NK-92 (cell line): ENCODE measurements at regions not wholly inside any gene's neighbourhood (a gene's known extent, or its start where the extent isn't known, plus 50 kb on each side); places are given as distances from the start of the nearest gene placed in this dataset.
A peak's percentile ranks its signal among the peaks of the same experiment; 100 is the strongest.
"Not testable (repeated sequence)": the region's sequence is repeated elsewhere in the genome, so short reads cannot be mapped to it uniquely, and the experiment has no call there.

ENCODE experiments used
- DNase-seq: peaks from one replicate; lab custom pipeline; 2025; ENCODE audit not compliant: unreplicated experiment; lab: John Stamatoyannopoulos, UW

- DNase-seq: no peak
Observed at GRCh38 chr14:101616202-101616601, 54.9 kb downstream of the DIO3 start.

- no peak for DNase-seq
Observed at GRCh38 chr14:101619484-101619883, 58.2 kb downstream of the DIO3 start.

DNA sequence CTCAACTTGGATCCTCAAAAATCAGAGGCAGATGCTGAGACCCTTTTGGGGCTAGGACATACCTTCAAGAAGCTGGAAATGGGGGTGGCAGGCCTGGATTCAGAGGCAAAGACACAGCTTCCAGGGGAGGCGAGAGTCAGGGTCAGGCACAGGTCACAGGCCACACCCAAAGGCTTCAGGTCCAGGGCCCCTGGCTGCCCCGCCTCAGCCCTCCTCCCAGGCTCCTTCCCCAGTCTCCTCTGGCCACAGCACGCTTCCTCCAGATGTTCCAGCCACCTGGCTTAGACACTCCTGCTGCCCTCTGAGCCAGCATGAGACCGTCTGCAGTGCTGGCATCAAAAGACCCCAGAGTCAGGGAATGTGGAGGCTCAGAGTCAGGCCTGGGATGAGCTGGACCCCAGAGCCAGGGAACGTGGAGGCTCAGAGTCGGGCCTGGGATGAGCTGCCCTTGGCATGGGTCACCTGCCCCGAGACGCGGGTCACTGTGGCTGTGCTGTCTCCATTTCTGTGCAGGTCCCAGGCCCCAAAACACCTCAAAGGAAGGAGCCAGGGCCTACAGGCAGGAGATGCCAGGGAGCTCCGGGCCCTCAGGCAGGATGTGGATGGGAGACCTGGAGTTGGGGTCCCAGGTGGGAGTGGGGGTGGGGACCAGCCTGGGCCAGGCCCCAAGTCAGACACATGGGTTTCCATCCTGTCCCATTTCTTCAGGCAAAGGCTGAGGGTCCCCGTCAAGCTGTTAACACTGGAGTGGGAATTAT, 58.9 kb downstream of the DIO3 start:
- no peak for DNase-seq

- no peak for DNase-seq
Observed at GRCh38 chr14:101620821-101621785, 59.8 kb downstream of the DIO3 start.

GRCh38 chr14:101622251-101623076, 61.2 kb downstream of the DIO3 start:
- DNase-seq: no peak

- no peak for DNase-seq
Observed at GRCh38 chr14:101623077-101623372, 61.7 kb downstream of the DIO3 start.

GRCh38 chr14:101623685-101624444, 62.6 kb downstream of the DIO3 start:
- DNase-seq: no peak

DNA sequence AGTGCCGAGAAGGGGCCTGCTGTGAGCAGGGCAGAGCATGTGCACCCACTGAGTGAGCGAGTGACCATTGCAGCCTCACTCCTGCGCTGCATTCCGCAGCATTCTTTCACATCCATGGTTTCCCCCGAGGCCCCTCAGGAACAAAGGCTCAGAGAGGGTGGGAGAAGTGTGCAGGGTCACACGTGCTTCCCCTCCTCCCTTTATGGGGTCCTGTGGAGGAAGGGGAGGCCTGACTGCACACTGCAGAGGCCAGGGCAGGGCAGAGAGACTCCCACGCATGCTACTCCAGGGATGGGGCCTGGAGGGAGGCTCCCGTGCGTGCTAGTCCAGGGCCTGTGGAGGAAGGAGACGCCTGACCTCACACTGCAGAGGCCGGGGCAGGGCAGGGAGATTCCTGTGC, 63.2 kb downstream of the DIO3 start:
- DNase-seq: no peak

GRCh38 chr14:101625336-101626097, 64.2 kb downstream of the DIO3 start:
- DNase-seq: no peak

DNA sequence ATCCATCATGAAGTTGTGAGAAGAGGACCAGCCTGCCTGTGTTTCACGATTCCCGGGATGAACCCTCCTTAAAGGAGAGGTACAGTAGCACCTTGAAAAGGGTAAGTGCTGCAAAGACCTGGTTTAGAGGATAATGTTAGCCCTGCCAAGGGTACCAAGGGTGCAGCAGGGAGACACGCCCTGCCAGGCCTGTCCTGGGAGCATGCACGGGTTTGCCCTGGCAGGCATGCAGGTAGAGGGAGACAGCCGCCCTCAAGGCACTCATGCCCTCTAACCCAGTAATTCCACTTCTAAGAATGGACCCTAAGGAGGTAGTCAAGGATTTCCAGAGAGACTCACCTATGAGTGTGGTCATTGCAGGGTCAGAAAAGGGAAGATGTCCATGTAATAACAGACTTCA, 65.0 kb downstream of the DIO3 start:
- DNase-seq: no peak

DNA sequence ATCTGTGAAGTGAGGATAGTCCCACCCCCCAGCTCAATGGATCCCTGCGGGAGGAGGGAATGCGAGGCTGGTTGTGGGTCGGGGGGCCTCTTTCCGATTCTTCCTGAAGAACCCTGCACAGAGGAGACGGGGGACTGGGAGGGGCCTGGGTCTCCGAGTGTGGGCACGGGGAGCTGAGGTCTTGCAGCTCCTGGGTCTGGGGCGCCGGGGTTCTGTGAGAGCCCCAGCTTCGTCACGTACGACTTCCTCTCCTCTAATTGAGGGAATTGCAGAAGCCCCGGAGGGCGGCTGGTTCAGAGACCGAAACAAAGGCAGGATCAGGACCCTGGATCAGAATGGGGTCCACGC, 66.6 kb downstream of the DIO3 start:
- DNase-seq: no peak

- DNase-seq: peak; percentile 10
Observed at GRCh38 chr14:101628471-101628966, 67.2 kb downstream of the DIO3 start.

DNA sequence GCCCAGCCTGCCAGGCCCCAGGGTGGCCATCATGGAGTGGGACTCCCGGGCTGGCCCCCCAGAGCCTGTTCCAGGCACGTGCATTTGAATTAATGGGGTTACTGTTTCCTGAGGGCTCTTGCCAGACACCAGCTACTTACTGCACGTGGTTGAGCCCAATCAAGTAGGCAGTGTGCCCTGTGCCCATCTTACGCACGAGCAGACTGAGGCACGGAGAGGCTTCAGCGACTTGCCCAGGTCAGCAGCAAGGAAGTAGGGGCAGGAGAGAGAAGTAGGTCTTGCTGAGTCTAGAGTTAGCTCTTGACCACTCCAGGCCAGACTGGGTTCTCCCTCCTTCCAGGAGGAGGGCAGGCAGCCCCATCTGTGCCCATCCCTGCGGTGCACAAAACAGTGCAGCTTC, 67.7 kb downstream of the DIO3 start:
- DNase-seq: no peak

DNA sequence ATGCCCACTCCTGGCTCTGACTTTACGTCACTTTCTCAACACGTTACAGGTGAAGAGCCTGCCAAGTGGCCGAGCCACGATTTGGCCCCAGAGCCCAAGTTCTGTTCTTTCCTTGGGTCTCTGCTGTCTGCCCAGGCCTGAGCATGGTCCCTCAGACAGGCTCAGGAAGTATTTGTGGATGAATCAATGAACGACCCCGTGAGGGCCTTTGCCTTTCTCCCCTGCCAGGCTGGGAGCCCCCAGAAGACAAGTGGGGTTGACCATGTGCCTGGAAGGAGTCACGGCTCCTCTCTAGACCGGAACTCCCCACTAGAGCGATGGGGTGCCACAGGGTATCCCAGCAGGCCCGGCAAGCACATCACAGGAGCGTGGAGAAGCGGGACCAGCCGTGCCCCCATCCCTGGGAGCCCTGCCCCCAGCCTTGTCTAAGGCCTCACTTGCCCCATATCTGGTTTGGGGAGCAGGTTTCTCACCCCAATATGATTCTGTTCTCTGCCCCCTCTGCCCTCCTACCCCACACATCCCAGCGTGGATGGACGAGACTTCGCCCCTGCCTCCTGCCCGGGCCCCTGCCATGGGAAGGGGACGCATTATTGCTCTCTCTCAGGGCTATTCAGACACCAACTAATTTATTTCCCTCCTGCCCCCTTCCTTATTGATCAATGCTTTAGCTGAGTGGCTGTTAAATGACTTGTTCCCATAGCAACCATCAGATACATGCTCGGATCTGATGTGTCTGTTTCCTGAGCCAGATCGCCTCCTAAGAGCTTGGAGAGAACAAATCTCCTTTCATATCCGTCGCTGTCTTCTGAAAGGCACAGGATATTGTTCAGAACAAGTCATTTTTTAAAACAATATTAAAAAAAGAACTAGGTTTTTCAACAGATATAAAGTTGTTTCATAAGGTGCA, 69.0 kb downstream of the DIO3 start:
- DNase-seq: no peak

DNA sequence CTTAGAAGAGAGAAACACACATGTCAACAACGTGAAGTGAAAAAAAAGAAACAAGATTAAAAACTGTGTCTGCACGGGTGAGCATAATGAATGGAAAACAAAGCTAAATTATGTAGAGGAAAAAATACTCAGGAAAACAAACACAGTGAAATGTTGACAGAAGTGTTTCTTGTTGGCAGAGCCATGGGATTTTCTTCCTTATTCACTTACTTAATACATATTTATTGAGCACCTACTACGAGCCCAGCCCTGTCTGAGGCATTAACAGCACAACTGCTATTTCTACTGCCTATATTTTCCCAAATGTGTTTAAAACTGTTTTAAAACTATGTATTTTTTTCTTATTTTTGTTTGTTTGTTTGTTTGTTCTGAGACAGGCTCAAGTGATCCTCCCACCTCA, 69.9 kb downstream of the DIO3 start:
- no peak for DNase-seq

DNA sequence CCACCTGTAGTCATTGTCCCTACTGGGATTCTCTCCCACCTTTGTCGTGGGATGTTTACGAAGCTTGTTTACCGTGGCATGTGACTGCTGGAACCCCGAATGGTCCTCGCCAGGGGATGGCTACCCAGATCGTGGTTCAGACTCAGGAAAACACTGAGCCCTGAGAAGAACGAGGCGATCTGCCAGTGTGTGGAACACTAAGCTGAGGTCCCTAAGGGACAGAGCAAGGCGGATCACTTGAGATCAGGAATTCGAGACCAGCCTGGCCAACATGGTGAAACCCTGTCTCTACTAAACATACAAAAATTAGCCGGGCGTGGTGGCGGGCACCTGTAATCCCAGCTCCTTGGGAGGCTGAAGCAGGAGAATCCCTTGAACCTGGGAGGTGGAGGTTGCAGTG, 70.7 kb downstream of the DIO3 start:
- DNase-seq: not testable (repeated sequence)

- DNase-seq: no peak
Observed at GRCh38 chr14:101632520-101632919, 71.2 kb downstream of the DIO3 start.

DNA sequence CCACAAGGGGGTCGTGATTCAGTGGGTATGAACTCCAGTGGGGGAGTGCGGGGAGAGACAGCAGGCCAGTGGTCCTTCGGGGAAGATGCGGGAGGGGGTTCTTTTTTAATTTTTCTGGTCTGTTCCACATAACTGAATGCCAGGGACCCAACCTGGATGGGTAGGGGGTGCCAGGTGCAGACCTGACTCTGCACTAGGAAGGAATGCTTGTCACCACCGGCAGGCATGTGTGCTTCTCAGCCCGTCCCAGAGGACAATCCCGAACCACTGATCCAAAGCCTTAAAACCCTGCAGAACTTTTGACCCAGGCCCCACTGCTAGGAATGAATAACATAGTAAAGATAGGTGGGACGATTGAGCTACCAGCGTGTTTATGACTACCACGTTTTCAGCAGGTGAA, 72.0 kb downstream of the DIO3 start:
- no peak for DNase-seq
